ENCODE measurements at regions not wholly inside any gene's neighbourhood (a gene's known extent, or its start where the extent isn't known, plus 50 kb on each side); places are given as distances from the start of the nearest gene placed in this dataset.

DNA sequence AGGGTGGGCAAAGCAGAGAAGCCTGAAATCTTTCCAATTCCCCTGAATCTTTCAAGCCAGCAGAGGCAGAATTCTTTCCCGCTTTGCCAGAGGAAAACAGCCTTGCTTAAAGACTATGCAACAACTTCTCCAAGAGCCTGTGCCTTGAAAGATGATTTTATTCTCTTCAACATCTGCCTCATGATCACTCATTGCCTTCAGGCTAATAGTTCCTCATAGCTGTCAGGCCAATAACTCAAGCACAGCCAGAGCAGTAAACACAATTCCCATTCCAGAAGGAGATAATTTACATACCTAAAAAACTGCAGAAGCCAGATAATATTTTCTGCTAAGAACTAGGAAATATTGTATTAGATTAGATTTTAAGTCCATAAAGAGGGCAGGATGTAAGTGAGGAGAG lies 92.3 kb upstream of the PUM3 start:
- DNase-seq (no peak), ATAC-seq (no peak)
- H3K36me3 ChIP-seq: no peaks in the 10 kb centered on the region
- H3K4me1 ChIP-seq: no peaks in the 10 kb centered on the region
- H3K4me3 ChIP-seq: no peak overlapping the region
- no peaks in the 10 kb centered on the region for H3K9me3 ChIP-seq
- H3K27me3 ChIP-seq (ENCODE audit: low read depth): no peaks in the 10 kb centered on the region
- intact Hi-C loops (cut with DNase I): no loop called here
- TF ChIP-seq, protein P1, sequence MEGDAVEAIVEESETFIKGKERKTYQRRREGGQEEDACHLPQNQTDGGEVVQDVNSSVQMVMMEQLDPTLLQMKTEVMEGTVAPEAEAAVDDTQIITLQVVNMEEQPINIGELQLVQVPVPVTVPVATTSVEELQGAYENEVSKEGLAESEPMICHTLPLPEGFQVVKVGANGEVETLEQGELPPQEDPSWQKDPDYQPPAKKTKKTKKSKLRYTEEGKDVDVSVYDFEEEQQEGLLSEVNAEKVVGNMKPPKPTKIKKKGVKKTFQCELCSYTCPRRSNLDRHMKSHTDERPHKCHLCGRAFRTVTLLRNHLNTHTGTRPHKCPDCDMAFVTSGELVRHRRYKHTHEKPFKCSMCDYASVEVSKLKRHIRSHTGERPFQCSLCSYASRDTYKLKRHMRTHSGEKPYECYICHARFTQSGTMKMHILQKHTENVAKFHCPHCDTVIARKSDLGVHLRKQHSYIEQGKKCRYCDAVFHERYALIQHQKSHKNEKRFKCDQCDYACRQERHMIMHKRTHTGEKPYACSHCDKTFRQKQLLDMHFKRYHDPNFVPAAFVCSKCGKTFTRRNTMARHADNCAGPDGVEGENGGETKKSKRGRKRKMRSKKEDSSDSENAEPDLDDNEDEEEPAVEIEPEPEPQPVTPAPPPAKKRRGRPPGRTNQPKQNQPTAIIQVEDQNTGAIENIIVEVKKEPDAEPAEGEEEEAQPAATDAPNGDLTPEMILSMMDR (IDR thresholded peaks at IDR 0.05): no peak
- no peak overlapping the region for H3K27ac ChIP-seq

DNA sequence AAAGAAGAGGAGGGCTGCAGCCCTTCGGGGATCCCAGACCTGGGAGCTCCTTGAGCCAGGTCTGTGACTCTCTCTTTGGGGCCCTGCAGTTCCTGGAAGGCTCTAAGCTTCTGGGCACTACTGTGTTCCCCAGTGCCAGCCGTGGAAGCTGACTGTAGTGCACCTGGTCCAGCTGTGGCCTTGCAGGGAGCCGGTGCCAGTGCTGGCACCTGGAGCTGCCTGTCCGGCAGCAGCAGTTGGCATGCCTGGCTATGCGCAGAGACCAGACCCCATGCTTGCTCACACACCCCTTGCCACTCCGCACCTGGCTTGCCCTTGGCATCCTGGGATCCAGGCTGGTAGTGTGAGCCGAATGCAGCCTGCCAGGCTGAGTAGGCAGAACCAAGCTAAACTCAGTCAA lies 91.0 kb upstream of the PUM3 start:
- H3K9me3 ChIP-seq: no peaks in the 10 kb centered on the region
- H3K4me3 ChIP-seq: no peak overlapping the region
- H3K4me1 ChIP-seq: no peaks in the 10 kb centered on the region
- DNase-seq: no peak
- no peaks in the 10 kb centered on the region for H3K36me3 ChIP-seq
- TF ChIP-seq, protein P1 (IDR thresholded peaks at IDR 0.05): no peak
- ATAC-seq: peak in 1 of 2 donors; percentile 23
- H3K27ac ChIP-seq: no peak overlapping the region
- intact Hi-C loops (cut with DNase I): no loop called here
- H3K27me3 ChIP-seq (ENCODE audit: low read depth): no peaks in the 10 kb centered on the region

DNA sequence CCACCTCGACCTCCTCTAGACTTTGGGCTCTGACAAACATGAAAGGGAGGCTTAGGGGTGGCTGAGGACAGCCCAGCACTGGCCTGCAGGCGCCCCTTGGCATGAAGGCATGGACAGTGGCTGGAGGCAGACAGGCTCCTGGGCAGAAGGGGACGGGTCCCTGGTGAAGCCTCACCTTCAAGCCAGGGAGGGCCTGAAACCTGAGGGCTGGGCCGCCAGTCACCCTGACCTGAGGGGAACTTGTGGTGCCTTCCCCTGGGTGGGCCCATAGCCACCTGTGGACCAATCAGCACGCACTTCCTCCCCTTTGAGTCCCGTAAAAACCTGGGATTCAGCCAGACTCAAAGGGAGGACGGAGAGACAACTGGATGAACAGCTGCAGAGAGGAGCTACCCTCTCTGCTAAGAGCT lies 90.4 kb upstream of the PUM3 start:
- H3K9me3 ChIP-seq: no peaks in the 10 kb centered on the region
- H3K27ac ChIP-seq: no peak overlapping the region
- no peaks in the 10 kb centered on the region for H3K4me1 ChIP-seq
- H3K27me3 ChIP-seq (ENCODE audit: low read depth): no peaks in the 10 kb centered on the region
- no peak overlapping the region for H3K4me3 ChIP-seq
- H3K36me3 ChIP-seq: no peaks in the 10 kb centered on the region
- intact Hi-C loops (cut with DNase I): no loop called here
- no peak for ATAC-seq
- DNase-seq: no peak
- TF ChIP-seq, protein P1 (IDR thresholded peaks at IDR 0.05): no peak

DNA sequence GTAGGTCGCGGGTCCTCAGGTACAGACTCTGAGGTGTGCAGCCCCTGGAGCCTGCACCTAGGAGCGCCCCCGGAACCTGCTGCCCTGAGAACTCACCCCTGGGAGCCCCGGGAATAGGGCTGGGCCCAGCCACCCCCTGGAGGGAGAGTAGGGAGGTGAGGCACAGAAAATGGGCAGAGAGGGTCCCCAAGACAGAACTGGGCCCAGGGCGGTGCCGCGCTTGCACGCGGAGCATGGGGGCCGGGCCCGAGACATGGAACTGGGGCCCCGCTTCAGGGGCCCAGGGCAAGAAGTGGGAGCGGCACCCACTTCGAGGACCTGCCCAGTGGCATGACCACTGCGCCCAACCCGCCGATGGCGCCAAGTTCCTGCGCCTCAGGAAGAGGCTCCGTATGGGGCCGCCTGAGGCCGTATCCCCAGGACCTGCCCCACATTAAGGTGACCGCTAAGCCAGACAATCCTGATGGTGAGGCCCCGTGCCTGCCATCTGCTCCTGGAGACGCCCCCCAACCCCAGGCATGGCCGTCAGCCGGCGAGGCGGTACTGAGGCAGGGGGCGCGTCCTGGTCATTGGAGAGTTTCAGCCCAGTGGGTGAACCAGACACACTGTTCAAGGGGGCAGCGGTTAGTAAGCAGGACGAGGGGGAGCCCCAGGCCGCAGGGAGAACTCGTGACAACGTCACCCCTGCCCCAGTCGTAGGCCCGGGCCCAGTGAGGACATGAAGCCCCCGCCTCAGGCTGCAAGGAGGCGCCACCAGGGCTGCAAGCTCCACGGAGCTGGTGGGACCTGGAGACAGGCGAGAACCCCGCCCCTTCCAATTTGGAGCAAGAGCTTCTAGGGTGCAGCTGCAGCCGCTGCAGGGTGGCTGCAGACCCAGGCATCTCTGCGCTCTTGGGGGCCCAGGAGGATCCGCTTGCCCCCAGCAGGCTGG lies 89.5 kb upstream of the PUM3 start:
- Histone ChIP-seq H3K27me3 (ENCODE audit: low read depth) (no peaks in the 10 kb centered on the region), H3K27ac (no peak overlapping the region), H3K36me3 (no peaks in the 10 kb centered on the region), H3K9me3 (no peaks in the 10 kb centered on the region), H3K4me3 (no peak overlapping the region), H3K4me1 (no peaks in the 10 kb centered on the region)
- DNase-seq: peak; percentile 44
- intact Hi-C loops (cut with DNase I): no loop called here
- ATAC-seq: peak; percentile 14 to 18
- TF ChIP-seq, protein P1 (IDR thresholded peaks at IDR 0.05): no peak

DNA sequence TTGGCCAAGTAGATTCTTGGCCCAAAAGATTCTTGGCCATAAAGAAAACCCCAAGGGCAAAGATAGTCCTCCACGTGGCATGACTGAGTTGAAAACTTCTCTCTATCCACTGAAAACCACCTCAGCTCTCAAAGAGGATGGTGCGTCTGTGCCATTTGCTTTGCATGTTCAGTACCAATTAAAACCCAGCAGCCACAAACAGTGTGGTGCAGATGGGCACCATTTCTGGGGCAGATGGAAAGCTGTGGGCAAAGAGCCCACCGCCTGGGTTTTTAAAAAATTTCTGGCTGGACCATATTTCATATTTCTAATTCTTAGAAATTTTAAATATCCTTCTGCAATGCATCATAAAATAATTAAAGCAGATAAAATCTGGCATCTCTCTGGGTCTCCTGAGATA lies 84.5 kb upstream of the PUM3 start:
- TF ChIP-seq, protein P1 (IDR thresholded peaks at IDR 0.05): no peak
- Histone ChIP-seq H3K36me3 (no peaks in the 10 kb centered on the region), H3K27ac (no peak overlapping the region), H3K27me3 (ENCODE audit: low read depth) (no peaks in the 10 kb centered on the region), H3K9me3 (no peaks in the 10 kb centered on the region), H3K4me1 (no peaks in the 10 kb centered on the region), H3K4me3 (no peak overlapping the region)
- DNase-seq (no peak), ATAC-seq (no peak)
- intact Hi-C loops (cut with DNase I): no loop called here

Data from lower lobe of right lung (tissue), 2 donors.